GM08714 (cell line): ENCODE measurements at regions not wholly inside any gene's neighbourhood (a gene's known extent, or its start where the extent isn't known, plus 50 kb on each side); places are given as distances from the start of the nearest gene placed in this dataset.

ENCODE experiments used
- H3K4me3 ChIP-seq: fragments of 200-500 bp; sonication (Bioruptor generic); 2 replicates; pipeline ENCODE4 v1.5.1; 2014; ENCODE audit warnings: mild to moderate bottlenecking, low read length, inconsistent platforms
- ZNF274 ChIP-seq: IDR thresholded peaks from 2 replicates; pipeline ENCODE4 v1.6.1; 2012; ENCODE audit warnings: mild to moderate bottlenecking, low read depth, low read length

DNA sequence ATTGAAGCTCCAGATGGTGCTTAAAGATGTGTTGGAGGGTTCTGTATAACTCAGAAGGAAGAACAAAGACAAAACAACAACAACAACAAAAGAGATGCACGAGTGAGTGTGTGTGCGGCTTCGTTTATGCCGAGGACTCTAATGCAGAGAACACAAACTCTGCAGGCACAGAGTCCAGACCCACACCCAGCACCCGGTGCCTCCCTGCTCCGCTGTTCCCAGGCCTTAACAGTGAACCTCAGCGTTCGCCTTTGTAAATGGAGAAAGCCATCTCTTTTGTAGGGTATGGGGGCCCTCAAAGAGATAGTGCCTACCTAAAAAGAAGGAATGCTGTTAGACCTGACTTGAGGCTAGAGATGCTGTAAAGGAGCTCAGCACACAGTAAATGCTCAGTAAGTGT is 243.3 kb downstream of the ERMARD start:
- no peak overlapping the region for H3K4me3 ChIP-seq
- no peak for TF ChIP-seq ZNF274

DNA sequence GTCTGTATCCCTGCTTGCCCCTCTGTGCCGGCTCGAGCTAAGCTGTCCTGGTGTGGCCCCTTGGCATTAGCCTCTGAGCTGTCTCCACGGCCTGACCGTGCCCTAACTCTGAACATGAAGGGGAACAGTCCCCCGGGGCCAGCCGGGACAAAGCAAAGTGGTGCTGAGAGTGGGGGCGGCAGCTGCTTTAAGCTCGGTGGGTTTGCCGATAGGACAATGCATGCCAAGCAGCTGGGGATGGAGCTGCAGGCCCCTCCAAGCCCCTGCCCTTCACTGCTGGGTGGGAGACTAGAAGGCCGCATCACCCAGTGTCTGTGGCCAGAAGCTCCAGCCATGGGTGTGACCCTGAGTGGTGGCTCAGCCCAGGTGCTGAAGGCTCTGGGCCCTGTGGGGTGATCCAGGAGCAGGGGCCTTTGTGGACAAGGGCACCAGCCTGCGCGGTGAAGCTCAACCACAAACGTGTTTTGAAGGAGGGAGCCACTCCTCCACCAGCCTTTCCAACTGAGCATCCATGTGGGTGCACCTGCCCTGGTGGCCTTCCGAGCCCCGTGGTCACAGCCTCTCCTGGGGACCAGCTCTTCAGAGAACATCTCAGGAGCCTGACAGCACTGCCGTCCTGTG is 242.5 kb downstream of the ERMARD start:
- no peak for TF ChIP-seq ZNF274
- no peak overlapping the region for H3K4me3 ChIP-seq

DNA sequence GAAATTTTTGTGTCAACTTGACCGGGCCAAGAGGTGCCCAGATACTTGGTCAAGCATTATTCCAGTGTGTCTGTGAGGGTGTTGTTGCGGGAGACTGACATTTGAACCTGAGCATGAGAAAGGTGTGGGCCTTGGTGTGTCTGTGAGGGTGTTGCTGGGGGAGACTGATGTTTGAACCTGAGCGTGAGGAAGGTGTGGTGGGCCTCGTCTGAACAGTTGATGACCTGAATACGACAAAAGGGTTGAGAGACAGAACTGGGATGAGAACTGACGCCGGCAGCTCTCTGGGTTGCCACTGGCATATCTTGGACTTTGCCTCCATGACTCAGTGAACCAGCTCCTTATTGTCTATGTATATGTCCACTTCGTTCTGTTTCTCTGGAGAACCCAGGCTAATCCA is 240.5 kb downstream of the ERMARD start:
- no peak for TF ChIP-seq ZNF274
- H3K4me3 ChIP-seq = no peak overlapping the region

DNA sequence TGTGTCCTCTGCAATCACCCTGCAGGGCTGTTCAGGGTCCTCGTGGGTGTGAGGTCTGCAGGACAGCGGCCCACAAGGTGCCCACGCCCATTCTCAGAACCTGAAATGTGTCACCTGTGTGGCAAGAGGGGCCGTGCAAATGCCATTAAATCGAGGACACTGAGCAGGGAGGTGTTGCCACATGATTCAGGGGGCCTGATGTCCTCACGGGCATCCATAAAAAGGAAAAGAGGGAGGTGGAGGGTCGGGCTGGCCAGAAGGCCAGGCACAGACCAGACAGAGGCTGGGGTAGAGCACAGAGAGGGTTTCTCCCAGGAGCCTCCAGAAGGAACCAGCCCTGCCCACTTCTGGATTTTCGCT is 239.6 kb downstream of the ERMARD start:
- no peak for TF ChIP-seq ZNF274
- no peak overlapping the region for H3K4me3 ChIP-seq

DNA sequence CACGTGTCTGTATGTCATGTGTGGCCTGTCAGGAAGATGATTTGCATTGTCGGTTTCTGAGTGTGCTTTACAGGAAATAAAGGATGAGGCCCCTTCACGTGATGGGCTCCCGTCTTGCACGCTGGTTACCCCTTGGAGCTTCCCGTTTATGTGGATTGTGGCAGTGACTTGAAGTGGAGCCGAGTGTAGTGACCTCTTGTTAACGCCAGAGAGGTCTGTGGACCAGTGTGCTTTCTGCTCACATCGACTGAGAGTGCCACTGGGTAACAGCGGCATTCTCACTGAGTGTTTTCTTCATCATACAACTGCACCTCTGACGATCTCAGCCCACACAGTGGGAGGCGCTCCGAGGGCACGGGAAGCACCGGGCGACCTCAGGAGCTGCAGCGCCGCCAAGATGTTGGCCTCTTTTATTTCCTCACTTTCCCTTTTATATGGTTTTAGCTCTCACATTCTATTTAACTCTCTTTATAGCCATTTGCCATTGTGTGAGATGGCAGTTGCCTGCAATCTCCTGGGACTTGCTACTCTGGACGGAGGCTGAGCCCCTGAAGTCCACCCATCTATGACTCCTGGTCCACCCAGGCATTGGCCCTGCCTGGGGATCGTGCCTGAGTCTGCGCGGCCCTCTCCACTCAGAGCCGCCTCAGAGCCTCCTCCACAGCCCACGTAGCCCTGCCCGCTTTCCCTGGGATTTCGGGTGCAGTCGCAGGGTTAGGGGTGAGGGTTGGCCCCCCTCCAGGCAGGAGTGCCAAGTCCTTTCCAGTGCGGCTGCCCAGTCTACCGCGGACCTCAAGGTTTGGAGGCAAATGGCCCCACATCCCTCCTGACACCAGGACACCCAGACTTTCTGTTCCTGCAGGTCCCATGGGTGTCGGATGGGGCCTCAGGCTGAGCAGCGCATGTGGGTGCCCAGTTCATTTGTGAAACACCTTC is 238.9 kb downstream of the ERMARD start:
- no peak for TF ChIP-seq ZNF274
- H3K4me3 ChIP-seq = no peak overlapping the region

DNA sequence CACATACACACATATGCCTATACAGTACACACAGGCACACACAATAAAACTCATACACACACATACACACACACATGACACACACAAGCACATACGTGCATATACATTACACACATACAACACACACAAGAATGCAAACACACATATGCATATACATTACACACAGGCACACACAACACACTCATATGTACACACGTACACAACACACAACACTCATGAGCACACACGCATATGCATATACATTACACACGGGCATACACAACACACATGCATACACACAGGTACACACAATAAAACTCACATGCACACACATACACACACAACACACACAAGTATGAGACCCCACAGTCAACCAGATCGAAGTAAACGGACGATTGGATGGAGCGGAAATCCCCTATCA is 238.2 kb downstream of the ERMARD start:
- TF ChIP-seq ZNF274 = no peak
- no peak overlapping the region for H3K4me3 ChIP-seq

DNA sequence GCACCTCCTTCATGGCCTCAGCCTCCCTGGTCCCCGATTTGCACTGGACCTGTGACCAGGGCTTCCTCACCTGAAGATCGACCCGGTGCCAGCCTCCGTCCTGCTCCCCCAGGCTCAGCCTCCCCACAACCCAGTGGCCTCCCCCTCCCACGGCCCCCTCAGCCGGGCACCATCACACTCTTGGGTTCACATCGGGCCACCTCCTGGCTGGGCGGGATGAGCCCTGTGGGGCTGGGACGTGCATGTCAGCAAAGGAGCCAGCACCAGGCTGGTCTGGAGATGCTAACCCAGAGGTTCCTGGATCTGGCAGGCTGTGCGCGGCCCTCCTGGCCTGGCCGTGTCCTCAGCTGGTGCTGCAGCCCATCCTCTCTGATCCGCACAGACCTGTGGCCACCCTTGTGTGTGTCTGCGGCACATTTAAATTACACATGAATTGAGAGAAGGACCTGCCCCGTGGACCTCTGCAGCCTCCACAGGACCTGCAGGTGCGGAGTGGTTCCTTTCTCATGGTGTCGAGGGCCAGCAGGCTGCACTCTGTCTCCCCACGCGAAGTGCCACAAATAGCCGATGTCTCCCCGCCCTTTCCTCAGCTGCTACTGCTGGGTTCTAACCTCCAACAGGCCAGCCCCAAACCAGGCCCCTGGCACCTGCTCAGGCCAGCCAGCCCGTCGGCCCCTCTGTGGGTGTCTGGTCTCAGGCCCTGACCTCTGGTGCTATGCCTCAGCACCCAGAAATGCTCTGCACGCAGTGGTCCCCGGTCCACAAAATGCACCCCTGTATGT is 237.5 kb downstream of the ERMARD start:
- TF ChIP-seq ZNF274 = no peak
- H3K4me3 ChIP-seq = no peak overlapping the region

DNA sequence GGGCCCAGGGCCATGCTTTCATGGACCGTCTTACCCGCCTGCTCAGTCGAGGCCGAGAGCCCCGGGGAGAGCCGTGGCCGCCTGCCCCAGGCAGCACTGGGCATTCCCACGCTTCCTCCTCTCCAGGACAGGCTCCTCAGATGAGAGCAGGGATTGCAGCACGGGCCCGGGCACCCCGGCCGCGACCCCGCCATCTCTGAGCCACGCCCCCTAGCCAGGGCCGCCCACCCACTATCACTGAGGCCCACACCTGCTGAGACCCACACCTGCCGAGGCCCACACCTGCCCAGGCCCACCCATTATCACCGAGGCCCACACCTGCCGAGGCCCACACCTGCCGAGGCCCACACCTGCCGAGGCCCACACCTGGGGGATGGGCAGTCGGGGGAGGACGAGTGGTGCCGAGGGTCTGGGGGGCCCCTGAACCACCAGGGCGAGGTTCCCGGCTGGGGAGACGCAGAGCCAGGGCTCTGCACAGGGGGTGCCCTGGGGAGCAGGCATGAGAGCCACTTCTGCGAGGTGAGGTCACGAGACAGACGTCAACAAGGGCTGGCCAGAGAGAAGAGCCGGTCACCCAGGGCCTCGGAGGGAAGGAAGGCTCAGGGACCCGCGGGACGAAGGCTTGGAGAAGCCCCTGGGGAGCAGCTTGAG is 235.6 kb downstream of the ERMARD start:
- TF ChIP-seq ZNF274 = no peak

DNA sequence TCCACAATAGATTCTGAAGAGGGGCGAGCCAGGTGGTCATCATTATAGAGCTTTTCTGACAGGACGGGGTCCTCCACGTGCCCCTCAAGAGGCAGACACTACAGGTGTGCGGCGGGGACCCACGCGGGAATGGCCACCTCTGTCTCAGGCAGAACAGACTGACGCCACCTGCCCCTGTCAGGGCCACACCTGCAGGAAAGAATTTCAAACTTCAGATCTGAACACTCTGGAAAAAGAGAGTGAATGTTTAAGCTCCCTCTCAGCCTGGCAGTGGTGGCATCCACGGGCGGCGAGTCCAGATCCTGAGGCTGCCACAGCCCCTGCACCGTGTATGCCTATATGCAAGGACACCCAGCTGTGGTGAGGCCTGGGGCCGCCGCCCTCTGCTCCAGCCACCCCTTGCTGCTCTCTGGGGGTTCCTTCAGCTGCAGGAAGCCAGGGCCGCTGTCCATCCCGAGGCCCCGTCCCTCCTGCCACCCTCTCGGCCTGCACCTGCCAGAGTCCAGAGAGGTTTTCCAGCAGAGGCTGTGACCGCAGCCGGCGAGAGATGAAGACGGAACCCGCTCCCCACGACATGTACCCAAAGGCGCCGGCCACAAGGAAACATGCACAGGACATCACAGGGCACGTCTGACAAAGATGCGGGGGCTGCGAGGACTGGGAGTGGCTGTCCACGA is 234.9 kb downstream of the ERMARD start:
- H3K4me3 ChIP-seq = no peak overlapping the region
- no peak for TF ChIP-seq ZNF274

More for the DNA sequence above, 235.6 kb downstream of the ERMARD start:
- H3K4me3 ChIP-seq = no peak overlapping the region

DNA sequence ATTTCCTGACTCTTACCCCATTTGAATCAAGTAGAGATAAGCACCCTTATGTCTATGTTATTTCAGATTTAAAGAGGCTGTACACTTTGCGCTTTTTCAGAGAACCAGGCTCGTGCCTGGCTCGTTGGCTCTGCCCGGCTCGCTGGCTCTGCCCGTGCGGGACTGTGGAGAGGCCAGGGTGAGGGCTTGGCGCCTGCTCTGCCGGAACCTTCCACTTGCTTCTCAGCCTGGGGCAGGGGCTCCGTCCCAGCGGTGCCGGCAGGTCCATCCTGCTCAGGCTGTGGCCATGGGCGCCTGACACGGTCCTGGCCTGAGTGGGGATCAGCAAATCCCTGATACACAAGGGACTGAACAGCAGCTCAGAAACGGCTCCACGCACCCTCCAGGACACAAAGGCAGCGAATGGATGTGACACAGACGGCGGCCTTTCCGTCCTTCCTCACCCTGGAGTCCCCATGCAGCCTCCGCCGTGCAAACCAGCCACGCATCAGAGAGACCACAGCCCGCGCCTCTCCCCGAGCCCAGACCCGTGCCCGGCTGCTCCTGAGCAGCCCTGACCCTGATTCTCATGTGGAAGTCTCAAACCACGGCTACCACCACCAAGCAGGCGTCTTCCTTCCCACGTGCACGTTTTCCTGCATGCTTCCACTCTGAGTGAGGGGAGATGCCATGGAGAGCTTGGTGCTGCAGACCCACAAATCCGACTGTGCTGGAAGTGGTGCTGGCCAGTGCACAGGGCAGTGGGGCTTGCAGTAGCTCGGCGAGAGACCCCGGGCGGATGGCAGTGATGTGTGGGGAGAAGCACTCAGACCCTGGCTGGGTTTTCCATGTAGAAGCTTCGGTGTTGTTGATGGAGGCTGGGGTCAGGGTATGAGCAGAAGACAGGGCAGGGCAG is 233.9 kb downstream of the ERMARD start:
- no peak for TF ChIP-seq ZNF274
- H3K4me3 ChIP-seq = no peak overlapping the region

DNA sequence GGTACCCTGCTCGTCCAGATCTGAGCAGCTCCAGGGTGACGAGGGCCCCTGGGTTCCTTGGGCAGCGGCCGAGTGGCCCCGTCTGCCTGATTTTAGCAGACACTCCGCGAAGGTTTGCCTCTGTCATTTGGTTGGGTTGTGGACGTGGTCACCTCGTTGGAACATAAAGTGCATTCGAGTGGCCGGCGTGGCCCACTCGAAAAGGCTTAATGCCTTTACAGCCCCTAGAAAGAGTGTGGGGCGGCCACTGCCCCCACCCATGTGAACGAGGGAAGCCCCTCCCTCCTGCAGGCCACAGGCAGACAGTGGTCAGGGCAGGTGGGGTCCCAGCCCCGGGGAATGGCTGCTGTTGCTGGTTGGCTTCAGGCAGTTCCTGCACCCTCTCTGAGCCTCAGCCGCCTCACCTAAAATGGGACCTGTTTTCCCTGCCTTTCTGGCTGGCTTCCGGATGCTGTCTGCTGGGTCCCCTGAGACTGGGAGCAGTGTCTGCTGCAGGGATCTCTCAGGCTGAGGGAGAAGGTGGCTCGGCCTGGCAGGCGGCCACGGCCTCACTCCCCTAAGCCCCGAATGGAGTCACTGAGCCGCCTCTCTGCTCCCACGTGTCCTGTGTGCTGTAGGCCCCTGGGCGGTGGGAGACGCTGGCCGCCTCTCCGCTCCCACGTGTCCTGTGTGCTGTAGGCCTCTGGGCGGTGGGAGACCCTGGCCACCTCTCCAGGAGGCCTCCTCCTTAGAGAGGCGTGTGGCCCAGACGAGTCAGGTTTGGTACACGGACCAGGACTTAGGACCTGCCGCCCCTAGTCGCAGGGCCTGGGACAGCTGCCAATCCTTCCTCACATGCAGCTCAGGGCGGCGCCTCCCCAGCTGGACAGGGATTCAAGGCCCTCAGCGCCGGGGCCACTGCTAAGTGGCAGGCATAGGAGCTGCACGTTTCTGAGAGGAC is 233.0 kb downstream of the ERMARD start:
- H3K4me3 ChIP-seq = no peak overlapping the region
- no peak for TF ChIP-seq ZNF274

DNA sequence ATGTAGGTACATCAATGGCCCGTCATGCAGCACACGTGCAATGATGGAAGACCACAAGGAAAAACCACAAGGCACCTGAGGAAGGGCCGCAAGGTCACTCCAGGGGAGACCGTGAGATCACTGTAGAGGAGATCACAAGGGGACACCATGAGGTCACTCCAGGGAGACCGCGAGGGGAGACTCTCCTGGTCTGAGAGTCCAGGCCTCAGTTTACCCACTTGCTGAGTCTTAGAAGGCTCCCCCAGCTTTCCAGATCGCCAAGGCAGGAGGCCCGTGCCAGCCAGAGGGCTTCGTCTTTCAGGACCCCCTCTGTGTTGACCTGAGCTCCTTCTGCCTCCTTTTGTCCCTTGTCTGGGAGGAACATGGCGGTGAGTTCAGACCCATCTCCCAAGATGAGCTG is 232.2 kb downstream of the ERMARD start:
- H3K4me3 ChIP-seq = no peak overlapping the region
- no peak for TF ChIP-seq ZNF274
